Immature natural killer cell (primary cell): ENCODE measurements at regions not wholly inside any gene's neighbourhood (a gene's known extent, or its start where the extent isn't known, plus 50 kb on each side); places are given as distances from the start of the nearest gene placed in this dataset.

Source experiments
- DNase-seq, 3 donors: peaks; one replicate each; pipeline ENCODE4 v3.0.0; 2022; ENCODE audit warnings: mixed read lengths in 1 of 3
- H3K27ac Mint-ChIP-seq, 6 donors: one replicate each; pipeline ENCODE4 v1.8.0; 2020; ENCODE audit warnings: mixed read lengths in 6 of 6, mild to moderate bottlenecking in 5 of 6, inconsistent platforms in 4 of 6, moderate library complexity in 3 of 6
- H3K27me3 Mint-ChIP-seq, 3 donors: one replicate each; pipeline ENCODE4 v1.8.0; 2020 to 2021; ENCODE audit warnings: low read depth in 3 of 3, mild to moderate bottlenecking in 3 of 3, mixed read lengths in 3 of 3, moderate library complexity in 3 of 3, inconsistent platforms in 1 of 3
- H3K36me3 Mint-ChIP-seq, 3 donors: one replicate each; pipeline ENCODE4 v1.8.0; 2020; ENCODE audit warnings: mixed read lengths in 3 of 3, inconsistent platforms in 2 of 3, mild to moderate bottlenecking in 2 of 3
- H3K4me1 Mint-ChIP-seq, 2 donors: one replicate each; pipeline ENCODE4 v1.8.0; 2020; ENCODE audit warnings: inconsistent platforms in 2 of 2, mild to moderate bottlenecking in 2 of 2, mixed read lengths in 2 of 2, moderate library complexity in 1 of 2
- H3K4me3 Mint-ChIP-seq, 5 donors: one replicate each; pipeline ENCODE4 v1.8.0; 2020; ENCODE audit warnings: mild to moderate bottlenecking in 5 of 5, mixed read lengths in 5 of 5, inconsistent platforms in 3 of 5, moderate library complexity in 3 of 5
- H3K9me3 Mint-ChIP-seq, 6 donors: one replicate each; pipeline ENCODE4 v1.8.0; 2020; ENCODE audit warnings: mild to moderate bottlenecking in 6 of 6, mixed read lengths in 6 of 6, inconsistent platforms in 4 of 6, moderate library complexity in 3 of 6

DNA sequence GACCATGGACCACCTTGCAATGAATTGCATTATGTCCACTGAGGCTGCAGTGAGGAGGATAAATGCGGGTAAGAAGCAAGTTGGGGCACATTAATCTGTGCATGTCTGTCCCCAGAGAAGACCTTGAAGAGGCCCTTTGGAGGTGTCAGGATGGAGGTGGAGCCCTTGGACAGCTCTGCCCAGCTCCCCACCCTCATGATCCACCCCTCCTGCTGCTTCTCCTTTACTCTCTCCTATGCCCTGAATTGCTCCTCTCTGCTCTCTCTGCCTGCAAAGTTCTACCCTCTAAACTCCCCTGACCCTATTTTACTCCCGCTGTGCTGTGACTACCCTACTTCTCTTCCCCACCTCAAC is 292.4 kb upstream of the USP24 start:
- Mint-ChIP-seq H3K4me3 (no peak overlapping the region), H3K9me3 (no peaks in the 10 kb centered on the region), H3K27me3 (peaks cover 2 to 13% (median 11%) of the 10 kb centered on the region in 3 donors), H3K4me1 (no peaks in the 10 kb centered on the region), H3K36me3 (no peaks in the 10 kb centered on the region), H3K27ac (peak overlapping the region in 1 of 6 donors; percentile 16)
- DNase-seq = no peak

DNA sequence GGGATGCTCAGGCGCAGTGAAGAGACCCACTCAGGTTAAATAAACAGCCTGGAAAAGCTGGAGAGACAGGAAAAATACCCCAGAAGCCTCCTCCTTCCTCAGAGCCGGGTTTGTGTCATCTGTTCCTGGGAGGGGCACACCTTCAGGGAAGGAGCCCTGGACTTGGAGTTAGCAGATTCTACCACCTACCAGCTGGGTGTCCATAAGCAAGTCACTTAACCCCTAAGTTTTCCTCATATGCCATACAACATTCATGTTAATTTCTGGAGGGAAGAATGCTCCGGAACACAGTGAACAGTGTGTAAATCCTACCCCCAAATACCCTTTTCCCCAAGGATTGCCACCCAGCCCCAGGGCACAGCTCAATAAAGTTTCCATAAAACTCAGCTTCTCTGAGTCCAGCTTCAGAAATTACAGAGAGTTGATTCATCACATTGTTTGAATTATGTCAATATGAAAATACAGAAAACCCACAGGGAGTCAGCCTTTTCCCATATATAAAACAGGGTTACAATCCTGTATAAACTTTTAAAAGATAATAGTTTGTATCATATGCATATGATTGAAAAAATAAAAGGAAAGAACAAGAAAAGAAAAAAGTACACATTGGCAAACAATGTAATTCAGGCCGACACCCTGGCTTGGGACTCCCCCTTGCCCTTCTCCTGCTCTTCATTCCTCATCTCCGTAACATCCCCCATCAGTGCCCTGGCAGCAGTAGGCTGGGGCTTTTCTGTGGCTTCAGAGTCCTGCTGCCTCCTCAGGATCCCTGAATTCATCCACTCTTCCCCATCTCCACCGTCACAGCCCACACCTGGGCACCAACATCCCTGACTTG is 291.8 kb upstream of the USP24 start:
- no peaks in the 10 kb centered on the region for H3K4me1 Mint-ChIP-seq
- no peaks in the 10 kb centered on the region for H3K36me3 Mint-ChIP-seq
- no peak overlapping the region for H3K4me3 Mint-ChIP-seq
- no peaks in the 10 kb centered on the region for H3K9me3 Mint-ChIP-seq
- H3K27me3 Mint-ChIP-seq = peaks cover 0 to 15% (median 11%) of the 10 kb centered on the region in 3 donors
- DNase-seq = no peak
- H3K27ac Mint-ChIP-seq = peak overlapping the region in 1 of 6 donors; percentile 16

DNA sequence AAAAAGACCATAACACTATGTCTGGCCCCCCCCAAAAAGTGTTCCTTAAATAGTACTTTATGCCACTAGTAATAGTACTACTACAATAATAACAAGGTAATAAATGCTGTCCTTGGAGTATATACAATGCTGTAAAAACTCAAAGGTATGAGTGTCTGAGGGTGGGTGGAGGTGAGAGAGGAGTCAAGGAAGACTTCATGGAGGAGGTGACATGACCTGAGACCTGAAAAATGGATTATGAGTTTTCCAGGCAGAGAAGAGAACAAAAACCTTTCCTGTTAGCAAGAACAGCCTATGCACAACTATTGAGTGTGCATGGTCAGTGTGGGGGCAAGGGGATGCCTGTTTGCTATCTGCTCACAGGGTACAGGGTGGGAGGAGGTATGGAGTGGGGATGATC is 290.2 kb upstream of the USP24 start:
- H3K9me3 Mint-ChIP-seq = peaks cover 0 to 6% (median 0%) of the 10 kb centered on the region in 6 donors
- no peak overlapping the region for H3K4me3 Mint-ChIP-seq
- H3K4me1 Mint-ChIP-seq = no peaks in the 10 kb centered on the region
- DNase-seq = no peak
- H3K27me3 Mint-ChIP-seq = peaks cover 4 to 16% (median 11%) of the 10 kb centered on the region in 3 donors
- no peak overlapping the region for H3K27ac Mint-ChIP-seq
- H3K36me3 Mint-ChIP-seq = no peaks in the 10 kb centered on the region

DNA sequence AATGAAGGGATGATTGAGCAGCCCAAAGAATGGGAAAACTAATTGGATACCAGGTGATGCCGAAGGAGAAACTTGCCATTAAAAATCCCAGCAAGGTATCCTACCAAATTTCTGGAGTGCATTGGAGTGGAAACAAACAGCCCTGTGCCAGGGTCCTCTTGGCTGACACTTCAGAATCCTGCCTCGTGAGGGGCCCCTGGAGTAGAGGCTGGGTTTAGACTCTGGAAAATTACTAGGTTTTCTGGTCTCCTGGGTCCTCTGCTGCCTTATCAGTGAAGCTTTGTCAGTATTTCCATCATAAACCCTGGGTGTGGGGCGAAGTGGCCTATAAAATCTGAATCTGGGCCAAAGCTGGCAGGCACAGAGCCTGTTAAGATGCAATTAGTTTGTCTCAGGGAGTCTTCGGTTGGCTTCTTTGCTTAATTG is 289.2 kb upstream of the USP24 start:
- peaks cover 4 to 16% (median 9%) of the 10 kb centered on the region in 3 donors for H3K27me3 Mint-ChIP-seq
- no peaks in the 10 kb centered on the region for H3K4me1 Mint-ChIP-seq
- H3K36me3 Mint-ChIP-seq = no peaks in the 10 kb centered on the region
- no peak overlapping the region for H3K27ac Mint-ChIP-seq
- peaks cover 0 to 6% (median 0%) of the 10 kb centered on the region in 6 donors for H3K9me3 Mint-ChIP-seq
- no peak for DNase-seq
- H3K4me3 Mint-ChIP-seq = no peak overlapping the region

DNA sequence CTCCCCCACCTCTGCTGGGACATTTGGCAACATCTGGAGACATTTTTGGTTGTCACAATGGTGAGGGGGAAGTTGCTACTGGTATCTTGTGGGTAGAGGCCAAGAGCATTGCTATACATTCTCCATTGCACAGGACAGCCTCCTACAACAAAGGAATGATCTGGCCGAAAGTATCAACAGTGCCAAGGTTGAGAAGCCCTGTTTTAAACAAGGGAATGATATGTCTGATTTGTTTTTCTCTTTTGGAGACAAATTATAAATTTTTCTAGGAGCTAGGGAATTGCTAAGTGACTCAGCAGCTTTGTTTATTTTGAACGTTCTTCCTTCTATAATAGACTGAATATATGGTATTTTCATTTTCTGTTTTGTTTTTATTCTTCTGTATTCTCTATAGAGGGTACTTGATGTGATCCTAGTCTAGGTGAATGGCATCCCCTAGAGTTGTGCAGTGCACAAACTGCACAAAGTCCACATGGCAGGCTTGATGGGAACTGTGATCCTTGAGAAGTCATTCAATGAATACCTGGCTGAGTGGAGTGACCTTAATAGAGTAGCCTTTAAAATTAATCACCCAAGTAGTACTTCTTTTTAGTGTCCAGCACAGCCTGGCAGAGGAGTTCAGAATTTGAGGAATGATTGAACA is 288.6 kb upstream of the USP24 start:
- Mint-ChIP-seq H3K4me1 (no peaks in the 10 kb centered on the region), H3K4me3 (no peak overlapping the region), H3K27ac (no peak overlapping the region), H3K27me3 (peaks cover 4 to 16% (median 9%) of the 10 kb centered on the region in 3 donors), H3K36me3 (no peaks in the 10 kb centered on the region), H3K9me3 (peaks cover 0 to 6% (median 0%) of the 10 kb centered on the region in 6 donors)
- no peak for DNase-seq

DNA sequence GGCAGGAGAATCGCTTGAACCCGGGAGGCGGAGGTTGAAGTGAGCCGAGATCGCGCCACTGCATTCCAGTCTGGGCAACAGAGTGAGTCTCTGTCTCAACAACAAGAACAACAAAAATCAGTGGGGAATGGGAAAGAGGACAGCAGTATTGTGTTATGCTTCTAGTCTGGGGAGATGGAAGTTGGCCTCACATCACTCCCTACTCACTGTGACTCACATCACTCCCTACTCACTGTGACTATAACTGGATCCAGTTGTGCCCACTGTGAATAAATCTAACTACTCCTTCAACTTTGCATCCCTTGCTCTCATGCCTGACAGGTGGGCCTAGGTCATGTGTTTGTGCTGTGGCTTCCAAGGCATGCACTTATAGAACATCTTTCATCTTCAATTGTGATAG is 285.4 kb upstream of the USP24 start:
- Mint-ChIP-seq H3K4me1 (no peaks in the 10 kb centered on the region), H3K27me3 (peaks cover 4 to 8% (median 4%) of the 10 kb centered on the region in 3 donors), H3K4me3 (no peak overlapping the region), H3K9me3 (peaks cover 0 to 6% (median 0%) of the 10 kb centered on the region in 6 donors), H3K36me3 (peaks cover 0 to 3% (median 0%) of the 10 kb centered on the region in 3 donors), H3K27ac (no peak overlapping the region)
- no peak for DNase-seq

DNA sequence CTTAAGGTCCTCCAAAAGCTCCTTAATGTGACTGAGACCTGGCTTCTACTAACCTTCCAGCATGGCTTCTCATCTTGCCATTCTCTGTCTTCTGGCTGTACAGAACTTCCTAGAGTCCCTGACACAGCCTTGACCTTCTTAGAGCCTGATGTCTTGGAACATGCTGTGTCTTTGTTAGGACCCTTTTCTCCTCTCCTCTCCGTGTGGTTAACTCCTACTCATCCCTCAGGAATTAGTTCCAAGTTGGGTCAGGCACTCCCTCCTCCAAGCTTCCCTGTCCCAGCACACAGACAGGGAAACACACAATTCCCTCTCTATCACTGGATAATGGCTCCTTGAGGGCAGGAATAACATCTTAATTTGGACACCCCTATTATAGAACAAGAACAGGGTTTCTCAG is 275.4 kb upstream of the USP24 start:
- H3K27me3 Mint-ChIP-seq = peaks cover 0 to 9% (median 3%) of the 10 kb centered on the region in 3 donors
- no peaks in the 10 kb centered on the region for H3K4me1 Mint-ChIP-seq
- DNase-seq = no peak
- H3K4me3 Mint-ChIP-seq = no peak overlapping the region
- H3K27ac Mint-ChIP-seq = no peak overlapping the region
- H3K9me3 Mint-ChIP-seq = peaks cover 0 to 3% (median 0%) of the 10 kb centered on the region in 6 donors
- no peaks in the 10 kb centered on the region for H3K36me3 Mint-ChIP-seq

DNA sequence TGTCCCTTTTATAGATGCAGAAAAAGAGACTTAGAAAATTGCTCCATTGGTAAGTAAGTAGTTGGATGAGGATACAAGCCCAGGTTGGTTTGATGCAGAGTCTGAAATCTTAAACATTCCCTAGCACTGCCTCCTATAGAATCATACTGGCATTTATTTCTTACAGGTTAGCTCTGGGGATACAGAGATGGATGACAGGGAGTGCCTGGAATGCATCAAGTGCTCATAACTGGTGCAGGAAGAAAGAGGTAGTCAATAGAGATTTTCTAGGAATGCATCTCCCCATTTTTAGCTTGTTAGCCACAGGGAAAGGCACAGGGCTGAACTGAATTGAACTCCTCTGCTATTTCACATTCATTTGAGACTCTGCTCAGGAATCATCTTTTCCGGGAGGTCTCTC is 269.0 kb upstream of the USP24 start:
- no peak for DNase-seq
- Mint-ChIP-seq H3K27me3 (peaks cover 2 to 3% (median 3%) of the 10 kb centered on the region in 3 donors), H3K9me3 (no peaks in the 10 kb centered on the region), H3K27ac (no peak overlapping the region), H3K36me3 (no peaks in the 10 kb centered on the region), H3K4me1 (no peaks in the 10 kb centered on the region), H3K4me3 (no peak overlapping the region)

DNA sequence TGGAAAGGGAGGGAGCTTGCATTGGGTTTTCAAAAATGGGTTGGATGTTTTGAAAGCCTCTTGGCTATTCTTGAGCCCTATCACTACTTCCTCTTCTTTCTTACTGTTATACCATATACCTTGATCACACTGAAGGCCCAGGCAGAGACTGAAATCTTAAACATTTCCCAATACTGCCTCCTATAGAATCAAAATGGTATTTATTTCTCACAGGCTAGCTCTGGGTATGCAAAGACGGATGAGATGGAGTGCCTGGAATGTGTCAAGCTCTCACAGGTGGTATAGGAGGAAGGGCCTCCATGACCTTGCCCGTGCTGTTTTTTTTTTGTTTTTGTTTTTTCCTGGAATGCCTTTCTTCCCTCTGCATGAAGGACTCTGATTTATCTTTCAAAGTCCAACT is 268.4 kb upstream of the USP24 start:
- H3K27me3 Mint-ChIP-seq = peaks cover 2 to 3% (median 3%) of the 10 kb centered on the region in 3 donors
- DNase-seq = no peak
- H3K4me1 Mint-ChIP-seq = no peaks in the 10 kb centered on the region
- no peak overlapping the region for H3K27ac Mint-ChIP-seq
- H3K4me3 Mint-ChIP-seq = no peak overlapping the region
- H3K9me3 Mint-ChIP-seq = no peaks in the 10 kb centered on the region
- no peaks in the 10 kb centered on the region for H3K36me3 Mint-ChIP-seq

DNA sequence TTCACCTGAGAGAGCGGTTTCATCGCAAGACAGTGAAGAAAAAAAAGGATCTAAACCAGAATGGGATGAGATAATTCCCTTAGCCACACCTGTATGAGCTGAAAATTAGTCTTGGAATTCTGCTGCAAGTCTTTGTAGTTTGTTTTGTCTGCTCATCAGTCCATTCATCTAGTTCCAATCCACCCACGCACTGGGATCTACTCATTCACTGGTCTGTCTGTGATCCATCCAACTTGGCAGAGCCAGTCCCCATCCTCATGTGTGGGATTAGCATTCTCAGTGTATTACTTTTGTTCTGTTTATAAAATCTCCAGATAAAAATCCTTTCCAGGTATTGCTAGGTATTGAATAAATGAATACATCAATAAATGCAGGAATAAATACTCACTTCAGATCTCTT is 266.5 kb upstream of the USP24 start:
- DNase-seq = no peak
- H3K27me3 Mint-ChIP-seq = peaks cover 2 to 3% (median 3%) of the 10 kb centered on the region in 3 donors
- no peak overlapping the region for H3K27ac Mint-ChIP-seq
- no peaks in the 10 kb centered on the region for H3K36me3 Mint-ChIP-seq
- peaks cover 0 to 1% (median 0%) of the 10 kb centered on the region in 6 donors for H3K9me3 Mint-ChIP-seq
- H3K4me3 Mint-ChIP-seq = no peak overlapping the region
- no peaks in the 10 kb centered on the region for H3K4me1 Mint-ChIP-seq

DNA sequence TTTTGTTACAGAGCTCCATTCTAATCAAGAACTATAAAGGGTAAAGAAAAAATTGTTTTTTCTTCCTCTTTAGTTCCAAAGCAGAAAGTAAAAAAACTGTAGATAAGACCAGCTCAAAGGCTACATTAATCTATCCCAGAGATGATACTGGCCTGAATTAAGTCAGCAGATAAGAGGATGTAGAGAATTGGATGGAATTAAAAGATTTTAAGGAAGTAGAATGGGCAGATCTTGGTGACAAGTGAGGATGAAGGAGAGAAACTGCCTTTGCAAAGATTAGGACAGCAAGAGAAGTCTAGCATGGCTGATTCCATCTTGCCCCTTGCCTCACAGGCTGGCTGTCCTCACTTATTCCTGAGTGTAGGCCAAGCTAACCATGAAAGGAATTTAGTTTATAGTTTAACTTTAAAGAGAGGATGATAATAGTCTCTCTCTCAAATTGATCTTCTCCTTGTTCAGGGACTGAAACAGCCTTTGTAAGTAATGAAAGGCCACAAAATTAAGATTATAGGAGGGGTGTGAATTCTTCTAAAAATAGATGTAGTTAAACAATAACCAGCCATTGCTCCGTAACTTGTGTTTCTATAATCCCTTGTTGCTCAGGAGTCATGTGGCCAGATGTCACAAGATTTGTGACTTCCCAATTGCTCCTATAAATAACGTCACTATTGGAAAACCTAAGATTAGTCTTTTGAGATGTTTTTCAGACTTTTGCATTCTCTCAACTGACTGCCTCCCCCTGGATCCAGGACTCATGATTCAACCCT is 265.0 kb upstream of the USP24 start:
- no peak overlapping the region for H3K27ac Mint-ChIP-seq

DNA sequence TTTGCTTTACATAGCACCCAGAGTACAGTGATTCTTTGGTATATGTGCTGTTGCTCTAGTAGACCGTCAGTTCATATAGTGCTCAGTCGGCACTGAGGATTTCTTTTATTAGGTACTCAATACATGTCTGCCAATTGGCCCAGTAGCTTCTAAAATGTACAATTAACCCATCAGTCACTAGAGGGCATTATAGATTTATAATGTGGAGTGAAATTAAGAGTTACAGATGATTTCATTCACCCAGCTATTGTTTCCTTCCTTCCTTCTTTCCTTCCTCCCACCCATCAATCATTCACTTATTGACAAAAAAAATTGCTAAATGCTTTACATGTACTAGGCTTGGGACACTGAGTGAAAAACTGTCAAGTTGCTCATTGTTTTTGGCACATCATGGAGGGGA is 263.6 kb upstream of the USP24 start:
- no peak overlapping the region for H3K27ac Mint-ChIP-seq
- peaks cover 0 to 5% (median 2%) of the 10 kb centered on the region in 3 donors for H3K27me3 Mint-ChIP-seq
- no peaks in the 10 kb centered on the region for H3K4me1 Mint-ChIP-seq
- H3K9me3 Mint-ChIP-seq = peaks cover 0 to 1% (median 0%) of the 10 kb centered on the region in 6 donors
- no peaks in the 10 kb centered on the region for H3K36me3 Mint-ChIP-seq
- DNase-seq = peak in 1 of 3 donors; percentile 3
- H3K4me3 Mint-ChIP-seq = no peak overlapping the region

More for the DNA sequence above, 265.0 kb upstream of the USP24 start:
- DNase-seq = no peak
- H3K27me3 Mint-ChIP-seq = peaks cover 2 to 3% (median 2%) of the 10 kb centered on the region in 3 donors
- no peaks in the 10 kb centered on the region for H3K36me3 Mint-ChIP-seq
- H3K4me3 Mint-ChIP-seq = no peak overlapping the region
- peaks cover 0 to 1% (median 0%) of the 10 kb centered on the region in 6 donors for H3K9me3 Mint-ChIP-seq
- no peaks in the 10 kb centered on the region for H3K4me1 Mint-ChIP-seq

DNA sequence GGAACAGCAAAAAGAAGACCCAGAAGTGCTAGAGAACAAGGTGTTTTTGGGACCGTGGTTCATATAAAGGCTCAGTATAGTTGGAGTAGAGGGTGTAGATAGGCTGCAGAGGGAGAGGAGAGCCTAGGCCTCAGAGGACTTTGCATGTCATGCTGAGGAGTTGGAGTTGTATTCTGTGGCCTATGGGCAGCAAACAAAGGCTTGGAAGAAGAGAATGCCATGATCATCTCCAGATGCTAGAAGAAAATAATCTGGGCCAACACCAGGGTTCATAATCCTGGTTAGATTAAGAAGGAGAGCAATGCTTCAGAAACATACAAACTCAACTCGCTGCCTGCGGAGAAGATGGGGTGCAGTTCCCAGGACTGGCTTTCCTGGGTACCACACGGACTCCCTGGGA is 262.8 kb upstream of the USP24 start:
- Mint-ChIP-seq H3K27ac (no peak overlapping the region), H3K36me3 (no peaks in the 10 kb centered on the region), H3K4me3 (no peak overlapping the region), H3K4me1 (no peaks in the 10 kb centered on the region), H3K9me3 (peaks cover 0 to 1% (median 0%) of the 10 kb centered on the region in 6 donors), H3K27me3 (peaks cover 0 to 7% (median 3%) of the 10 kb centered on the region in 3 donors)
- no peak for DNase-seq
